H1 (cell line): ENCODE measurements at regions not wholly inside any gene's neighbourhood (a gene's known extent, or its start where the extent isn't known, plus 50 kb on each side); places are given as distances from the start of the nearest gene placed in this dataset.

ENCODE experiments used
- BRCA1 ChIP-seq: IDR thresholded peaks from 2 replicates; pipeline ENCODE4 v1.6.1; 2012; ENCODE audit warnings: low read depth, low read length, improper control_type of control experiment
- CEBPB ChIP-seq: IDR thresholded peaks from 2 replicates; pipeline ENCODE4 v1.6.1; 2012; ENCODE audit warnings: low read depth, low read length
- EGR1 ChIP-seq: IDR thresholded peaks from 2 replicates; pipeline ENCODE4 v1.6.1; 2011; ENCODE audit warnings: low read depth, low read length, borderline replicate concordance
- EZH2 ChIP-seq: fragments of 200-600 bp; sonication (generic); IDR thresholded peaks from 2 replicates; pipeline ENCODE4 v1.7.1; 2012; ENCODE audit warnings: low read depth, mild to moderate bottlenecking, moderate library complexity, low read length, inconsistent platforms; ENCODE audit not compliant: severe bottlenecking
- NRF1 ChIP-seq: IDR thresholded peaks from 2 replicates; pipeline ENCODE4 v1.6.1; 2011; ENCODE audit warnings: mild to moderate bottlenecking, low read depth, low read length, improper control_type of control experiment
- POLR2A ChIP-seq, 2 experiments: IDR thresholded peaks; 1 replicate in 1 of 2; 2 replicates in 1 of 2; pipeline ENCODE4 v1.6.1; 2011; ENCODE audit warnings: low read depth in 2 of 2, low read length in 2 of 2, mild to moderate bottlenecking in 2 of 2; ENCODE audit errors: control extremely low read depth in 1 of 2
- POLR2AphosphoS5 ChIP-seq: IDR thresholded peaks from 2 replicates; pipeline ENCODE4 v1.6.1; 2011; ENCODE audit warnings: low read depth, low read length
- POU5F1 ChIP-seq: IDR thresholded peaks from 2 replicates; pipeline ENCODE4 v1.6.1; 2011; ENCODE audit warnings: low read depth, mild to moderate bottlenecking, low read length, moderate library complexity
- TEAD4 ChIP-seq: IDR thresholded peaks from 2 replicates; pipeline ENCODE4 v1.6.1; 2012; ENCODE audit warnings: low read depth, low read length, inconsistent platforms, mixed read lengths
- TF ChIP-seq, protein P1 (sequence below), 3 experiments: IDR thresholded peaks; 1 replicate in 2 of 3; 2 replicates in 1 of 3; pipeline versions ENCODE4 v1.5.1 to v1.6.1; 2011; ENCODE audit warnings: low read length in 3 of 3, mild to moderate bottlenecking in 3 of 3, inconsistent platforms in 2 of 3, low read depth in 1 of 3, moderate library complexity in 1 of 3; ENCODE audit not compliant: insufficient read depth in 1 of 3; ENCODE audit errors: control extremely low read depth in 1 of 3
- TF ChIP-seq, protein P2 (sequence below): IDR thresholded peaks from 2 replicates; pipeline ENCODE4 v1.6.1; 2012; ENCODE audit warnings: low read length, inconsistent platforms

DNA sequence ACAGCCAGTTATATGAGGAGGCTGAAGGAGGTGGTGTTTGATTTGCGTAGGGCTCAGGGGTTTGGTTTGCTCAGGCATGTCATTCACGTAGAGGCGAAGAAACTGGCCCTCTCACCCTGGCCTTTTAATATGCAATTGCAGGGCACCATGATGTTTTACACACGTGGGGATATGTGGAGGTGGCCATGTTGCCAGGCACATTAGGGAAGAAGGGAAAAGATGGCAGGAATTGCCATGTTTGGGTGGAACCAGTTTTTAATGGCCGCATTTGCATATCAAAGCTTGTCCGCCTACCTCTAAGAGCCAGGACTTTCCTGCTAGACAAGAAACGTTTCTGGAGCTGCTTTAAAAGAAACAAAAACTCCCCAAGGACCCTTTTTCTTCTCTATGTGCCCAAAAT lies 1483.7 kb upstream of the GOT2 start:
- TF ChIP-seq CEBPB = no peak
- TF ChIP-seq, protein P1, sequence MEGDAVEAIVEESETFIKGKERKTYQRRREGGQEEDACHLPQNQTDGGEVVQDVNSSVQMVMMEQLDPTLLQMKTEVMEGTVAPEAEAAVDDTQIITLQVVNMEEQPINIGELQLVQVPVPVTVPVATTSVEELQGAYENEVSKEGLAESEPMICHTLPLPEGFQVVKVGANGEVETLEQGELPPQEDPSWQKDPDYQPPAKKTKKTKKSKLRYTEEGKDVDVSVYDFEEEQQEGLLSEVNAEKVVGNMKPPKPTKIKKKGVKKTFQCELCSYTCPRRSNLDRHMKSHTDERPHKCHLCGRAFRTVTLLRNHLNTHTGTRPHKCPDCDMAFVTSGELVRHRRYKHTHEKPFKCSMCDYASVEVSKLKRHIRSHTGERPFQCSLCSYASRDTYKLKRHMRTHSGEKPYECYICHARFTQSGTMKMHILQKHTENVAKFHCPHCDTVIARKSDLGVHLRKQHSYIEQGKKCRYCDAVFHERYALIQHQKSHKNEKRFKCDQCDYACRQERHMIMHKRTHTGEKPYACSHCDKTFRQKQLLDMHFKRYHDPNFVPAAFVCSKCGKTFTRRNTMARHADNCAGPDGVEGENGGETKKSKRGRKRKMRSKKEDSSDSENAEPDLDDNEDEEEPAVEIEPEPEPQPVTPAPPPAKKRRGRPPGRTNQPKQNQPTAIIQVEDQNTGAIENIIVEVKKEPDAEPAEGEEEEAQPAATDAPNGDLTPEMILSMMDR (IDR thresholded peaks at IDR 0.05; ENCODE audit: control extremely low read depth in 1 of 3, insufficient read depth in 1 of 3, low read depth in 1 of 3, low read length in 3 of 3) = no peak
- no peak for TF ChIP-seq POLR2AphosphoS5
- no peak for TF ChIP-seq NRF1
- TF ChIP-seq EZH2 = no peak
- TF ChIP-seq POLR2A (IDR thresholded peaks at IDR 0.05; ENCODE audit: control extremely low read depth in 1 of 2, low read depth in 2 of 2, low read length in 2 of 2) = no peak
- no peak for TF ChIP-seq TEAD4
- TF ChIP-seq EGR1 = no peak
- TF ChIP-seq, protein P2, sequence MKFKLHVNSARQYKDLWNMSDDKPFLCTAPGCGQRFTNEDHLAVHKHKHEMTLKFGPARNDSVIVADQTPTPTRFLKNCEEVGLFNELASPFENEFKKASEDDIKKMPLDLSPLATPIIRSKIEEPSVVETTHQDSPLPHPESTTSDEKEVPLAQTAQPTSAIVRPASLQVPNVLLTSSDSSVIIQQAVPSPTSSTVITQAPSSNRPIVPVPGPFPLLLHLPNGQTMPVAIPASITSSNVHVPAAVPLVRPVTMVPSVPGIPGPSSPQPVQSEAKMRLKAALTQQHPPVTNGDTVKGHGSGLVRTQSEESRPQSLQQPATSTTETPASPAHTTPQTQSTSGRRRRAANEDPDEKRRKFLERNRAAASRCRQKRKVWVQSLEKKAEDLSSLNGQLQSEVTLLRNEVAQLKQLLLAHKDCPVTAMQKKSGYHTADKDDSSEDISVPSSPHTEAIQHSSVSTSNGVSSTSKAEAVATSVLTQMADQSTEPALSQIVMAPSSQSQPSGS = no peak
- no peak for TF ChIP-seq POU5F1
- TF ChIP-seq BRCA1 = no peak
